Lung (tissue), 11 donors: ENCODE measurements at regions not wholly inside any gene's neighbourhood (a gene's known extent, or its start where the extent isn't known, plus 50 kb on each side); places are given as distances from the start of the nearest gene placed in this dataset.

Source experiments
- ATAC-seq: fragments of 200-7000 bp; cut with Tn5 transposase; one replicate; pipeline ENCODE4 v1.9.1; 2020; ENCODE audit warnings: moderate number of reproducible peaks; ENCODE audit not compliant: insufficient read depth, low FRiP score
- DNase-seq, 3 donors: peaks; one replicate each; pipeline ENCODE4 v3.0.0-alpha.2; 2013 to 2017
- H3K27ac ChIP-seq, 2 donors: one replicate each; pipeline ENCODE4 v1.5.1; 2013; ENCODE audit warnings: mild to moderate bottlenecking in 2 of 2, moderate library complexity in 2 of 2, control low read depth in 1 of 2, inconsistent platforms in 1 of 2, low read depth in 1 of 2, low read length in 1 of 2
- H3K27me3 ChIP-seq, 3 donors: one replicate each; pipeline ENCODE4 v1.5.1; 2013; ENCODE audit warnings: low read length in 2 of 3; ENCODE audit not compliant: control insufficient read depth in 3 of 3, insufficient read depth in 3 of 3
- H3K36me3 ChIP-seq, 4 donors: one replicate each; pipeline ENCODE4 v1.5.1; 2013; ENCODE audit warnings: low read length in 4 of 4, mild to moderate bottlenecking in 1 of 4, moderate library complexity in 1 of 4; ENCODE audit not compliant: control insufficient read depth in 4 of 4, insufficient read depth in 4 of 4
- H3K4me1 ChIP-seq, 5 donors: one replicate each; pipeline ENCODE4 v1.5.1; 2013; ENCODE audit warnings: low read length in 5 of 5, mild to moderate bottlenecking in 2 of 5, moderate library complexity in 1 of 5; ENCODE audit not compliant: control insufficient read depth in 5 of 5, insufficient read depth in 5 of 5
- H3K4me3 ChIP-seq: one replicate; pipeline ENCODE4 v1.5.1; 2013; ENCODE audit warnings: mild to moderate bottlenecking, control low read depth, moderate library complexity
- H3K9ac ChIP-seq, 2 donors: one replicate each; pipeline ENCODE4 v1.5.1; 2013; ENCODE audit warnings: low read length in 2 of 2, control low read depth in 1 of 2; ENCODE audit not compliant: insufficient read depth in 1 of 2
- H3K9me3 ChIP-seq, 4 donors: one replicate each; pipeline ENCODE4 v1.5.1; 2013; ENCODE audit warnings: low read length in 3 of 4, mild to moderate bottlenecking in 1 of 4, moderate library complexity in 1 of 4; ENCODE audit not compliant: control insufficient read depth in 4 of 4, insufficient read depth in 3 of 4
- WGBS, 2 donors: extraction: QIAGEN DNeasy Blood & Tissue Kit; methylation state at CpG; one replicate each; pipeline ENCODE4 v1.1.7; 2013; 5-methylcytosine and 5-hydroxymethylcytosine counted together
- TF ChIP-seq, protein P1 (sequence below): IDR thresholded peaks from 2 replicates; pipeline ENCODE4 v1.5.1; 2012; ENCODE audit warnings: mild to moderate bottlenecking; ENCODE audit errors: control extremely low read depth, extremely low read depth
- donor health status: control.
- donor health status: control.
- donor health status: Bipolar disorder and iron deficiency.
- donor health status: healthy.
- donor health status: DM: yes; HTN: yes; CAD: no.

GRCh38 chr2:59077026-59077725, 836.1 kb upstream of the FANCL start:
- 85 to 92% methylated on average over 6 of the region's 6 CpGs for WGBS, 2 donors
- DNase-seq (no peak), ATAC-seq (no peak)
- no peak overlapping the region for H3K4me3 ChIP-seq
- no peaks in the 10 kb centered on the region for H3K9me3 ChIP-seq
- no peak overlapping the region for H3K9ac ChIP-seq
- peaks cover 0 to 8% (median 0%) of the 10 kb centered on the region in 5 donors for H3K4me1 ChIP-seq
- TF ChIP-seq, protein P1, sequence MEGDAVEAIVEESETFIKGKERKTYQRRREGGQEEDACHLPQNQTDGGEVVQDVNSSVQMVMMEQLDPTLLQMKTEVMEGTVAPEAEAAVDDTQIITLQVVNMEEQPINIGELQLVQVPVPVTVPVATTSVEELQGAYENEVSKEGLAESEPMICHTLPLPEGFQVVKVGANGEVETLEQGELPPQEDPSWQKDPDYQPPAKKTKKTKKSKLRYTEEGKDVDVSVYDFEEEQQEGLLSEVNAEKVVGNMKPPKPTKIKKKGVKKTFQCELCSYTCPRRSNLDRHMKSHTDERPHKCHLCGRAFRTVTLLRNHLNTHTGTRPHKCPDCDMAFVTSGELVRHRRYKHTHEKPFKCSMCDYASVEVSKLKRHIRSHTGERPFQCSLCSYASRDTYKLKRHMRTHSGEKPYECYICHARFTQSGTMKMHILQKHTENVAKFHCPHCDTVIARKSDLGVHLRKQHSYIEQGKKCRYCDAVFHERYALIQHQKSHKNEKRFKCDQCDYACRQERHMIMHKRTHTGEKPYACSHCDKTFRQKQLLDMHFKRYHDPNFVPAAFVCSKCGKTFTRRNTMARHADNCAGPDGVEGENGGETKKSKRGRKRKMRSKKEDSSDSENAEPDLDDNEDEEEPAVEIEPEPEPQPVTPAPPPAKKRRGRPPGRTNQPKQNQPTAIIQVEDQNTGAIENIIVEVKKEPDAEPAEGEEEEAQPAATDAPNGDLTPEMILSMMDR = no peak
- H3K27ac ChIP-seq = no peak overlapping the region
- H3K36me3 ChIP-seq = no peaks in the 10 kb centered on the region
- H3K27me3 ChIP-seq = no peaks in the 10 kb centered on the region

DNA sequence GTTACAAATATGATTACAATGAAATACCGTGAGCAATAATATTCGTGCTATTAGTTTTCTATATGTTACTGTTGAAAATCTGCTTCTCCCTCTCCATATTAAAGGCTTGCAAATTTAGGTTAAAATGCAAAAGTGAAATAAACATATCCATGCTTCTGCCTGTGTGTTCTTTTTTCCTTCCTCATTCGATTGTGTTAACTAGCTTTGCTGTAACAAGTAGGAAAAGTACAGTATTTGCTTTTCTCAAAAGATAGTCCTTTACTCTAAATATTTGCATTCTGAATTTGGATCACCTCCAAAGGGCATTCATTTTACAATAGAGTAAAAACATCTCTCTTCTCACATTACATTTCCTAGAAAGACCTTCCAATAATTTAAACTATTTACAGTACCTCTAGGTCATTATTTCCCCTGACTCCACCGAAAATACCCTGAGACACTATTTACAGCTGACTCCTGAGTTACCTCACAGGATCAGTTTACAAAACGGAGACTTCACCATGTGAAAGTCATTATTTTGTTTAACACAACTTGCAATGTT, 835.0 kb upstream of the FANCL start:
- no peak overlapping the region for H3K4me3 ChIP-seq
- H3K36me3 ChIP-seq = no peaks in the 10 kb centered on the region
- H3K9ac ChIP-seq = no peak overlapping the region
- no peak for ATAC-seq
- no peak overlapping the region for H3K27ac ChIP-seq
- peak in 2 of 3 donors; percentile 17 to 22 for DNase-seq
- H3K9me3 ChIP-seq = no peaks in the 10 kb centered on the region
- WGBS, 2 donors = 51 to 61% methylated on average over 5 of the region's 5 CpGs
- no peaks in the 10 kb centered on the region for H3K27me3 ChIP-seq
- TF ChIP-seq, protein P1 = no peak
- H3K4me1 ChIP-seq = peaks cover 0 to 8% (median 0%) of the 10 kb centered on the region in 5 donors

- no peak overlapping the region for H3K4me3 ChIP-seq
- no peaks in the 10 kb centered on the region for H3K9me3 ChIP-seq
- WGBS, 2 donors = 90 to 92% methylated on average over 3 of the region's 3 CpGs
- peaks cover 0 to 8% (median 0%) of the 10 kb centered on the region in 5 donors for H3K4me1 ChIP-seq
- no peak for DNase-seq
- H3K27ac ChIP-seq = no peak overlapping the region
- TF ChIP-seq, protein P1 = no peak
- H3K36me3 ChIP-seq = no peaks in the 10 kb centered on the region
- no peak for ATAC-seq
- H3K9ac ChIP-seq = no peak overlapping the region
- no peaks in the 10 kb centered on the region for H3K27me3 ChIP-seq
Measured at GRCh38 chr2:59074071-59074470, 832.9 kb upstream of the FANCL start.
